HG03575 (cell line): ENCODE measurements at regions not wholly inside any gene's neighbourhood (a gene's known extent, or its start where the extent isn't known, plus 50 kb on each side); places are given as distances from the start of the nearest gene placed in this dataset.

ENCODE experiments used
- ATAC-seq: cut with Tn5 transposase; IDR thresholded peaks from one replicate; pipeline ENCODE4 v1.9.1; 2021; ENCODE audit not compliant: unreplicated experiment, insufficient number of reproducible peaks, low FRiP score; ENCODE audit errors: extremely low read depth

DNA sequence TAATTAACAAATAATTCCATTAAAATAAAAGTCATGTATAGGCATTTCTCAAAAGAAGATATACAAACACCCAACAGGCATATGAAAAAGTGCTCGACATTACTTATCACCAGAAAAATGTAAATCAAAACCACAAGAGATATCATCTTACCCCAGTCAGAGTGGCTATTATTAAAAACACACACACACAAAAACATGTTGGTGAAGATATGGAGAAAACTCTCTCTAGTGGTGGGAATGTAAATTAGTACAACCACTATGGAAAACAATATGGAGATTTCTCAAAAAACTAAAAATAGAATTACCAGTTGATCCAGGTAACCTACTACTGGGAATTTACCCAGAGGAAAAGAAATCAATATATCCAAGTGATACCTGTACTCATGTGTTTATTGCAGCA is 966.3 kb upstream of the POU3F3 start:
- no peak for ATAC-seq

DNA sequence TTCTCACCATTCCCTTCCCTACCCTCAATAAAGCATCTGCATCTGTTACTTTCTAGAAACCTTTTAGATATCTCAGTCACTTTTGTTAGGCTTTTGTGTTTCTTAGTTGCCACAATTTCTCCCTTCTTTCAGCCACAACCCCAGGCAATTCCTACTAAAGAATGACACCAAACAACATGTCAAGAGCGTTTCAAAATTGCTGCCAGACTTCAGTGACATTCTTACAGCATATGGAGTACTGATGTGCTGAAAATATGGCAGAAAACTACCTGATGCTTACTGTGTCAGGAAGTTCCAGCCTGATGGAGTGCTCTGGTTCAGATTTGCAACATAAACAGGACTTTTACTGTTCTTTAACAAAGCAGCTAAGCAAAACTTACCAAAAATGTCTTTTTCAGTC is 957.7 kb upstream of the POU3F3 start:
- no peak for ATAC-seq

DNA sequence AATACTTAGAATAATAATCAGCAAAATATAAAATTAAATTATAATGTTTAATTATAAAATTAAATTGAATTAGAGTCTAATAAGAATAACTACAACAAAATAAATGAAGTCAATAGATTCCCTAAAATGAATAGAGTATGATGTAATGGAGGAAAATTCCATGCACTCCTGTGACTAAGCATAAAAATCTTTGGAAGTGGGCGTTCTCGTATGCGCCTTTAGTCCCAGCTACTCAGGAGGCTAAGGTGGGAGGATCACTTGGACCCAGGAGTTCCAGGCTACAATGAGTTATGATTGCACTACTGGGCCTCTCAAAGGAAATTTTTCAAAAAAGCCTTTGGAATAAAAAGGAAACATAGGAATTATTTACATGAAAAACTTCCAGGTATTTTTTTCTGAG is 955.4 kb upstream of the POU3F3 start:
- ATAC-seq: no peak

DNA sequence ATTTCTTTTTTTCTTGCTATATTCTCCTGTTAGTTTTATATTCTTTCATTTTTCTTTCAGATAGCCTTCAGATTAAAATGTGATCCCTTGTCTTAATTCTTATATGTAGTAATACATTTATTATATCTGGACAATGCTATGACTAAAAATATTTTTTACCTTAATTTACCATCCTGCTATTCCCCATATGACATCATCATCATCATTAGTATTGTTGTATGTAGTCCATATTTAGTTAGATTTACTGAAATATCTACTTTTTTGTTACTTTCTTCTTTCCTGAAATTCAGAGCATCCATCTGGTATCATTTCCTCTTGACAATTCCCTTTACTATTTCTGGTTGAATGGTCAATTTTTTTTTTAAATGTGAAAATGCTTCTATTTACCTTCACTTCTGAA is 951.6 kb upstream of the POU3F3 start:
- ATAC-seq: no peak

DNA sequence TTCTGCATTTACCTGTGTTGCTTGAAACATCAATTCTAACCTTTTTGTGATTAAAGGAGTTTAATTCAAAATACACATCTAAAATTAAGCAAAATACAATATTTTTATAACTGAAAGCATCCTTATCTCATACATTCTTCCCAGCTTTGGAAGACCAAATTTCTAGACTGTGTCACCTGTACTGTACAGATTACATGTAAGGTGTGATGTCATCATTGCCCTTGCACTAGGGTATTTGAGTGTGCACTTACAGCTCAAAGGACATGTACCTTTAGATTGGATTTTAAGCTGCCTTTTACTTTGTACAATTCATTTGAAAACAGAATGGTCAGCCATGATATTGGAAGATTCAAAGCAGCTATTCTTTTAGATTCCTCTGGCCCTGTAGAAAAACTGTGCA is 932.8 kb upstream of the POU3F3 start:
- no peak for ATAC-seq

DNA sequence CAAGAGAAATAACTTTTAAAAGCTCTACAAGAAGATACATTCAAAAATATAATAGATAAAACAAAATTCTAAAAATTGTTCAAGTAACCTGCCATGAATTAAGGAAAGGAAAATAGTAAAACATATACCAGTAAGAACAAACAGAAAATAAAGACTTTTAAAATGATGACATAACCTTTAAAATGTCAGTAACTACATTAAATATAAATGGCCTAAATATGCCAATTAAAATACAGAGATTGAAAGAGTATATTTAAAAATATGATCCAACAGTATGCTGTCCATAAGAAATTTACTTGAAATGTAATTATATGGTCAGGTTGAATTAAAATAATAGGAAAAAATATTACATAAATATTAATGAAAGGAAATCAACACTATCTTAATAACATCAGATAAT is 911.7 kb upstream of the POU3F3 start:
- ATAC-seq: no peak

DNA sequence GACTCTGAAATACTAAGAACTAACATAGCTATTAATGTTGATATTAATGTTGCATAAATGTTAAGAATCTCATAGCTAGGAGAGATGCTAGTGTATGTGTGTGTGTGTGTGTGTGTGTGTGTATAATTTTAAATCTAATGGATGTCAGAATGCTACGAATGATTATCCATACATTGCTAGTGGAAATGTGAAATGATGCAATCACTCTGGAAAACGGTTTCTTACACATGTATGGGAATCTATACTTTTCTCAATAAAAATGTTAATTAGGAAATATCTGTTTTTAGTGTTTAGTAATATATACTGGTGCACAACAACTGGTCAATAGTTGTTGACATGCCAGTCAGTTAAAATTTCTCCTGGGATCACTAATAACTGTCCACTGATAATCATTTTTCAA is 908.8 kb upstream of the POU3F3 start:
- ATAC-seq: no peak

DNA sequence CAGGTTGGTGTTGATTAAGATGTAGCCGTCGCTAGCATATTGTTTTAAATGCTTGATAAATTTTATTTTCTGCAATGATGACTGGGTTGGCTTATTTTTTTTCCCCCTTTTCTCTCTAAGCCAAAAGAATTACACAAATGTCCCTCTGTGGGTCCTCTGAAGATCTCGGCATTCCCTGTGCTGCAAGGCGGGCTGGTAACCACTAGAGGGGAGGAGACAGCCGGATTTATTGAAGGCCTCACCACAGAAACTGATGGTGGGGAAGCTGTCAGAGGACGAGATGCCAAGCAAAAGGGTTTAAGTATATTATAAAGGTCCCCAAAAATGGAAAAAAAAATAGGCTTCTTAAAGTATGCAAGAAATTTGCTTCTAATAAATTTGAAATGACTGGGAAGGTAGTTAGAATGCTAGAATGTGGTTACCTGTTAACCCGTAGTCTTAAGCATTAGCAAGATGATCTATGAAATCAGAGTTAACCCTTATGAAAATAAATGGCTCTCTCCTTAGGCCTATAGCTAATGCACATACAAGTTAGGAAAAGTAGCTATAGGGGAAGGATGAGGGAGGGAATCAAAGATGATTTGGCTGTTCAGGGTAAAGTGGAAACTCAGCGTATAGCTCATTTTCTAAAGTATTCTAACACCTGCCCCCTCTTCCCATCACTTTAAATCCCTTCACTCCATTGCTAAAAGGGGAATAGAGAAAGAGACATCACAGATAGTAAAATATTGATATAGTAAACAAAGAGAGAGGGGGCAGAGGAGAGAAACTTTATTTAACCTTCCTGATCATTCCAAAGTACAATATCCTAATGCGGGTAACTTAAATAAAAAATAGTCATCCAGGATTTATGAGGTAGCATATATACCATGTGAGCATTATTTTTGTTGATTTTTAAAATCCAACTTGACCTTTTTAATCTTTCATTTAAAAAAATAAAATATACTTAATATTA is 894.5 kb upstream of the POU3F3 start:
- no peak for ATAC-seq

DNA sequence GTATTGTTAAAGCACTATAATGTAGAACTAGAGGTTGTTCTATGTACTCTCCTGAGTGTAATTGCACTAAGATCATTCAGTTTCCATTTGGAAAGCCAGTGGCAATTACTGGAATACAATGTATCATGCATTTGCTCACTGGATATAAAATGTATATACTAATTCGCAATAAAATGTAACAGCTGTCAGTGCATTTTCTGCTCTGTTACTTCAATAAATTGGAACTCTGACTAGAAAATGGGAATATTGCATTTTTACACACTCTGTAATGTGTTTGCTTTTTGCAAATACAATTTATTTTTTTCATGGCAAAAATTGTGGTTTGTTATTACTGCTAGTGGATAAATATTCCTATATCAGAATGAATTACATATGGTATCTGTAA is 893.8 kb upstream of the POU3F3 start:
- no peak for ATAC-seq

DNA sequence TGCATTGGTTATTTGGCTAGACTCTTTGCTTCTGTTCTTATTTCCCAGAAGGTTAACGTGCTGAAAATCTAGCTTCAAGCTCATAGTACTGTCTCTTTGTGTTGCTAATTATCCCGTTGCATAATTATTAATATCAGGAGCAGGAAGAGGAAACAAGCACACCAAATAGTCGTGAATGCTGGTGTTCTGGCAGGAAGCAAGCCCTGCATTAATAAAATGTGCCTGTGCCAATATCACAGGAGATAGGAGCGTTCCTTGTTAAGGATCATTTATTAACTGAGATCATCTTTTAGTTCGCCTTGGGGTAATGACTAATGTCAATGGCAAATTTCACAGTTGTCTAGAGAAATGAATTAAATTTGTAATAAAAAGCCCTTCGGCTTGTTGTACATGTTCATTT is 893.0 kb upstream of the POU3F3 start:
- no peak for ATAC-seq

DNA sequence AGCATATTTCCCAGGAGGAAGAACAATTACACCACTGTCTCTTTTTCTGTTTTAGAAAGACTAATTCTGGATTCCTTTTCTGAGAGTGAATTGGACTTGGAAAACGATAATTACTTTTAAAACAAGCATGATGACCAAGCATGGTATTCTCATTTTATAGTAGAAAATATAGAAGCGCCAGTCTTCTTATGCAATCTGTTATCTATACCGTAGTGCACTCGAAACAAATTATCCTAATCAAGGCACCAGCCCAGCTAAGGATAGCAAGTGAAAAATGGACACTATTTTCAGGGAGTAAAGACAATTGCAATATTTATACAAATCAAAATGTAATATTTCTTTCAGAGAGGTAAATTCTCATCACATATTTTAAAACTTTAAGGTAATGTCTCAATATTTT is 892.1 kb upstream of the POU3F3 start:
- ATAC-seq: no peak

DNA sequence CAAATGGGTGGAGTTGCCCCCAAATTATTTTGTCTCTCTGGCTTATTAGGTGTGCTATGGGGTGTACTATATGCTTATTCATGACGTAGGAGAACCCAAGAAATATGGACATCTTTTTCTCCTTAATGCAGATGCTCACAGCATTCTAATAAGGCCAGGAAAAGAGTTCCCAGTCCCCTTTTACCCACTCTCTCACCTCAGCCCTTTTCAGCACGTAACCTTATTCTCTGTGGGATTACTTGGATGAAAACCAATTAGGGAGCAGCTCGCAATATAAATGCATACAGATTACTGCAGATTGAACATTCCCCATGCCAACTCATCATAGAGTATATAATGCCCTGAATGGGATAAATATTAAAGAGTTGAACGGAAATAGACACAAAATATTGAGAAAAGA is 891.2 kb upstream of the POU3F3 start:
- ATAC-seq: no peak

DNA sequence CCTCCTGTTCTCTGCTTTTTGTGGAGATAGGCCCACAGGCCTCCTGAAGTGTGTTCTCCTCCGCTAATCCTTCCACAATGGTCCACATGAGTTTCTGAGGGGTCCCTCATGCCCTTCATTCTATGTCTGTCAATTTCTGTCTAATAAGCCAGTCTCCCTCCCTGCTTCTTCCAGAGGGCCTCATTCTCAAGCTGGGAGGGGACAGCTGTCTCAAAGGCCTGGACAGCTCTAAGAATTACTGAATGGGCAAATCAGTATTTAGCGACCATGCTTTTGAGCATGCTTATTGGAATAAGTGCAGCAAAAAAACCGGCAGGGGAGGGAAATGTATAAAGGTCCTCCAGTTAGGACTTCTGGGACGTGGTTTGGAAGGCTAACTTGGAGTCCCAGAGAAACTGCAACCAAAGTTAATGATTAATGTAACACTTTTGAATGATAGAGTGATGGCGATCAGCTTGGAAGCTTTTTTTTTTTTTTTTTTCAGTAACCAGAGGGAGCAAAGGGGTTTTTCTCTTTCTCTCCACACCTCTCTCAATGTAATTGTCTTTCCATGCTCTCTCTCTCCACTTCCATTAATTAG is 890.7 kb upstream of the POU3F3 start:
- no peak for ATAC-seq

DNA sequence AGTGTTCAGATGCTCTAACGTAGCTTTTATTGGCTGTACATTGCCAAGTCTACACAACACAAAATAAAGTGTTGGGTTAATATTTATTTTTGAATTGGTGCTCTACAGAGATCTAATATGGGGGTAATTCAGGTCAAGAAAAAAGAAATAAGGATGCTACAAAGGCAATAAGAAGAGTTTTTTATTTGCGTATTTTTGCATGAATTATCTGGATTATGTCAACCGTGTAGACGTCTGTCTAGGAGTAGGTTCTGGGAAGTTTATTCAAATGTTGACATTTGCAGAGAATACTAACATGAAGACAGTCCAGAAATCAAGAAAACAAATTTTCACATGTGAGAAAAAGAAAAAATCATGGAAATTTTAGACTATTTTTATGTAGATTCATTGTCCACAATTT is 876.7 kb upstream of the POU3F3 start:
- ATAC-seq: no peak

DNA sequence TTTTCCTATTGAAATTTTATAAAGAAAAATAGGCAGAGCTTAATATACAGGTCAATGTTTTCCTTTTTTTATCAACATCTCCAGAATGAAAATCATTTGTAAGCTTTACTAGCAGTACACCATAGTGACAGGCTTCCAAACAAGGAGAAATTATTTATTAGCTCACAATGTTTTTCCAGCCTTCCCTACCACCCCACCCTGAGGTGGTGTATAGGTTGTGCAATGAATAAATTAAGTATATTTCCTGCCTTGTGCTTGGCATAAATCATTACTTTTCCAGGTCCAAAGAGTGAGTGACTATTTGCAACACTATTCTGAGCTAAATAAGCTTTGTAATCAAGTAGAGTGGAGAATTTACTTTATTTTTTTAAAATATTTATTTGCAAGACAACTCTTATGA is 876.2 kb upstream of the POU3F3 start:
- no peak for ATAC-seq

DNA sequence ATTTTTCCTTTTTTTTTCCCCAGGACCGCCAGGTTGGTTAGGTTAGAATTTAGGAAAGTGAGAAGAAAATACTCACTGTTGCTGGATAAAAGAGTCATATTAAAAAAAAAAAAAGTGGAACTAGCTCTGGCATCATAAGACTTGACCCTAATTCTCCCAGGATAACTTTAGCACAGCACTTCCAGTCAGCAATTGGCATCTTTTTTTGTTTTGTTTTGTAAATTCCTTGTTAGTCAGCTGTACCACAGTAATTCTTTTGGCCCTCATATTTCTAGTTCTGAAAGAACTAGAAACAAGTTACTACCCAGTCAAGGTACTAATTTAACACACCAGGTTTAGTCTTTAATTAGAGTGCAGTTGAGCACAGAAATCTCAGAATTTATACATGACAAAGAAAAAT is 873.5 kb upstream of the POU3F3 start:
- no peak for ATAC-seq

DNA sequence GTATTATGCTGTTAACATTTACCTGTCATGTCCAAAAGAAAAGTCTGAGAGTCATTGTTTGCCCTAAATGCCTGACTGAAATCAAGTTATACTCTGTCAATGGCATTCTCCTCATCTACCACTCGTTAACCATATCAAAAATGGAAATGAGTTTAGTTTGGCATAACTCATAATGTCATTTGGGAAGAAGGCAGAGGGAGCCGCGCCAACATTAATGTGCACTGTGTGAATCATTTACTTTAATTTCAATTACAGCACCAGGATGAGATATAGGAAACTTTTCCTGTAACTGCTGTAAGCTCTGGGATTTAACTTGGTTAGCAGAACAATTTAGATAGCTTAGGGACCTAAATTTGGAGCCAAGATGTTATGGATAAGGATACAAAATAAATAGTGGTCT is 871.2 kb upstream of the POU3F3 start:
- no peak for ATAC-seq

DNA sequence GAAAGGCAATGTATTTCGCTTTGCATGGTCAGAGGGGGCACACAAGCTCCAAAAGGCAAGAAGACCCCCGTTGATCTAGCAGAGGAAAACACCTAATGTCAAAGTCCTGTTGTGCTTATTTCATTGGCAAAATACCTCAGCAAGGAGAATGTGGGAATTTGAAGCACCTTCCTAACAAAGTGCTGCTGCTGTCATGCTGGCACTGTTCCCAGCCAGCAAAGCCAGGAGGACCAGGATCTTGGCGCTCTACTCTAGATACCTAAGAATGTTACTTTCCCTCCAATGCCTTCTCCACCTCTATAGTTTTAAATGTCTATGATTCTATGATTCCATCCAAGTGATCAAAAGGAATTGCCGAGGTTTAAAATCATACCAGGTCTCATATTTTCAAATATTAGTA is 867.9 kb upstream of the POU3F3 start:
- no peak for ATAC-seq

DNA sequence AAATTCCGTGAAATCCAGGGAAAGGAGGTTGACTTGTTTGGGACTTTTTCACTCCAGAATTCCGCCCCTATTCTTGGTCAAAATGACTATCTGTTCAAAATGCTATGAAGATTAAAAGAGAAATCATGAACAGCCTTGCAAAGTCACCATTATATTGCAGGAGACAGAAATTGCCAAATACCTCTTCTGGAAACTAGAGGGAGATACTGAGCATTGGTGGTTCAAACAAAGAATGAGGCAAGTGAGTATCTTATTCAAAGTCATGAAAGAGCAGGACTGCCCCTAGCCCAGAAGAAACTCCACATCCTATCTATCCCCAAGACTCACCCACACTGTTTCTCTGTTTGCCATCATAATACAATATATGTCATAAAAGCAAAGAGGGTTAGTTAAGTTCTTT is 862.3 kb upstream of the POU3F3 start:
- no peak for ATAC-seq

DNA sequence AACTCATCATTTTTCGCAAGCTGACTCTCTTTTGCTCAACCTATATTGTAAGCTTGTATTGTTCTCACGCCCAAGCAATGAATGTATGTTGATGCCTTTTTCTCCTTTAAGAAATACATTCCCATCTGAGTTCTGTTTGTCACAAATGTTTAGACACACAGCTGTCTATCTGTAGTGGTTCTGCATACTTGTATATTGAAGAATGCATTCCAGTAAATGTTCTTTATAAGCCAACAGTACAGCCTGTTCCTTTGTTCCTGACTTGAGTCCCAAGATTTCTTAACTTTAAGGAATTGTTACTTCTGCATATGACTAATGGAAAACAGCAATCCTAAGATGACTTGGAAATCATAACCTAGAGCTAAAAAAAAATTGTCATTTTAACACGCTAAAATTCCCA is 849.1 kb upstream of the POU3F3 start:
- ATAC-seq: no peak

DNA sequence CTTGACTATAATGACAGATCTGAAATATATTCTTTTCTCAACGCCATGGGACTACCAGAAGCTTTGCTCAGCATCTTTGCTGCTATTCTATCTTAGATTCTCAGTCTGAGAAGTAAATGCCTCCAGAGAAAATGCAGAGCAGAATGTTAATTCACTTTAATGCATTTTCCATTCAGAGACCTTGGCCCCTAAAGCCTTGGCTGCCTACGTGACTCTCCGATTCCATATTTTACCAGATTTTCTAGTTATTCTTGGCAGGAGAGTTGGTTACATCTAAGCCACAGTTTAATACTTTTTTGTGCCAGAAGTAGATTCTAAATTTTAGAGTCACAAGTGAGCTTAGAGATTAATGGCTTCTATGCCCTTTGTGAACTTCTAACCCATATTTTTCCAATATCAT is 837.1 kb upstream of the POU3F3 start:
- ATAC-seq: no peak
